H9 (cell line): ENCODE measurements at regions not wholly inside any gene's neighbourhood (a gene's known extent, or its start where the extent isn't known, plus 50 kb on each side); places are given as distances from the start of the nearest gene placed in this dataset.

Experiments used
- DNase-seq: peaks from one replicate; pipeline ENCODE4 v3.0.0-alpha.2; 2017
- H2AFZ ChIP-seq: one replicate; pipeline ENCODE4 v1.6.1; 2013; ENCODE audit warnings: mild to moderate bottlenecking, low read length, control low read depth, moderate library complexity
- H2AK5ac ChIP-seq: 2 replicates; pipeline ENCODE4 v1.6.1; 2013; ENCODE audit warnings: low read length, control low read depth, mixed read lengths; ENCODE audit not compliant: insufficient read length
- H2BK120ac ChIP-seq: one replicate; pipeline ENCODE4 v1.6.1; 2013; ENCODE audit warnings: low read depth, mild to moderate bottlenecking, low read length, control low read depth, inconsistent platforms; ENCODE audit not compliant: poor library complexity, severe bottlenecking
- H2BK12ac ChIP-seq: 2 replicates; pipeline ENCODE4 v1.6.1; 2013; ENCODE audit warnings: low read length, control low read depth, mixed read lengths, low read depth; ENCODE audit not compliant: insufficient read length
- H2BK15ac ChIP-seq: 2 replicates; pipeline ENCODE4 v1.6.1; 2013; ENCODE audit warnings: low read depth, low read length, control low read depth
- H2BK20ac ChIP-seq: one replicate; pipeline ENCODE4 v1.6.1; 2013; ENCODE audit warnings: low read depth, mild to moderate bottlenecking, low read length, control low read depth, inconsistent platforms; ENCODE audit not compliant: poor library complexity, severe bottlenecking
- H2BK5ac ChIP-seq: 2 replicates; pipeline ENCODE4 v1.6.1; 2013; ENCODE audit warnings: low read length, control low read depth, mixed read lengths; ENCODE audit not compliant: insufficient read length
- H3K14ac ChIP-seq: 2 replicates; pipeline ENCODE4 v1.6.1; 2013; ENCODE audit warnings: low read length, control low read depth; ENCODE audit not compliant: insufficient read depth
- H3K18ac ChIP-seq: 2 replicates; pipeline ENCODE4 v1.6.1; 2013; ENCODE audit warnings: low read depth, mild to moderate bottlenecking, mixed read lengths, low read length, control low read depth; ENCODE audit not compliant: insufficient read length
- H3K23ac ChIP-seq: 2 replicates; pipeline ENCODE4 v1.6.1; 2013; ENCODE audit warnings: low read length, control low read depth, mixed read lengths, low read depth; ENCODE audit not compliant: insufficient read length
- H3K23me2 ChIP-seq: 2 replicates; pipeline ENCODE4 v1.6.1; 2013; ENCODE audit warnings: low read depth, mild to moderate bottlenecking, mixed read lengths, low read length, control low read depth; ENCODE audit not compliant: insufficient read length, poor library complexity, severe bottlenecking
- H3K27ac ChIP-seq: 2 replicates; pipeline ENCODE4 v1.5.1; 2013; ENCODE audit warnings: low read length, control low read depth, mixed read lengths, low read depth; ENCODE audit not compliant: insufficient read length
- H3K27me3 ChIP-seq: 2 replicates; pipeline ENCODE4 v1.6.1; 2013; ENCODE audit warnings: low read length, control low read depth, inconsistent platforms; ENCODE audit not compliant: insufficient read depth
- H3K4ac ChIP-seq: 2 replicates; pipeline ENCODE4 v1.6.1; 2013; ENCODE audit warnings: low read depth, mild to moderate bottlenecking, control low read depth, inconsistent platforms, low read length, moderate library complexity
- H3K4me1 ChIP-seq: 2 replicates; pipeline ENCODE4 v1.6.1; 2013; ENCODE audit warnings: low read length, control low read depth, inconsistent platforms; ENCODE audit not compliant: insufficient read depth
- H3K4me2 ChIP-seq: 2 replicates; pipeline ENCODE4 v1.6.1; 2013; ENCODE audit warnings: low read length, control low read depth, mixed read lengths; ENCODE audit not compliant: insufficient read length, insufficient read depth
- H3K56ac ChIP-seq: 2 replicates; pipeline ENCODE4 v1.6.1; 2013; ENCODE audit warnings: low read depth, mild to moderate bottlenecking, mixed read lengths, low read length, control low read depth; ENCODE audit not compliant: insufficient read length
- H3K79me1 ChIP-seq: 2 replicates; pipeline ENCODE4 v1.6.1; 2013; ENCODE audit warnings: low read depth, mild to moderate bottlenecking, moderate library complexity, low read length, control low read depth, inconsistent platforms; ENCODE audit not compliant: insufficient read depth, poor library complexity, severe bottlenecking
- H3K79me2 ChIP-seq: 2 replicates; pipeline ENCODE4 v1.6.1; 2013; ENCODE audit warnings: low read length, control low read depth, inconsistent platforms; ENCODE audit not compliant: insufficient read depth
- H3K9ac ChIP-seq: 2 replicates; pipeline ENCODE4 v1.6.1; 2013; ENCODE audit warnings: low read length, control low read depth, mixed read lengths; ENCODE audit not compliant: insufficient read length; ENCODE audit errors: extremely low read depth
- H3K9me3 ChIP-seq: one replicate; pipeline ENCODE4 v1.6.1; 2013; ENCODE audit warnings: low read depth, low read length, inconsistent platforms; ENCODE audit not compliant: control insufficient read depth
- H3T11ph ChIP-seq: one replicate; pipeline ENCODE4 v1.6.1; 2013; ENCODE audit warnings: mild to moderate bottlenecking, low read length, control low read depth, inconsistent platforms
- H4K20me1 ChIP-seq: one replicate; pipeline ENCODE4 v1.6.1; 2013; ENCODE audit not compliant: control insufficient read depth, insufficient read length, insufficient read depth
- H4K5ac ChIP-seq: 2 replicates; pipeline ENCODE4 v1.6.1; 2013; ENCODE audit warnings: low read depth, mild to moderate bottlenecking, mixed read lengths, low read length, control low read depth; ENCODE audit not compliant: insufficient read length
- H4K8ac ChIP-seq: replicated peaks from 2 replicates; pipeline ENCODE4 v1.6.1; 2013; ENCODE audit warnings: low read length, control low read depth, mixed read lengths, low read depth; ENCODE audit not compliant: insufficient read length
- H4K91ac ChIP-seq: 2 replicates; pipeline ENCODE4 v1.6.1; 2013; ENCODE audit warnings: low read depth, mild to moderate bottlenecking, moderate library complexity, mixed read lengths, low read length, control low read depth; ENCODE audit not compliant: insufficient read length
- H3K27ac Mint-ChIP-seq, 3 experiments: 2 replicates in 2 of 3; 3 replicates in 1 of 3; pipeline ENCODE4 v1.8.0; 2020 to 2021; ENCODE audit warnings: mixed read lengths in 3 of 3, mild to moderate bottlenecking in 1 of 3, moderate library complexity in 1 of 3
- H3K27me3 Mint-ChIP-seq: 2 replicates; pipeline ENCODE4 v1.8.0; 2021; ENCODE audit warnings: low read depth, mild to moderate bottlenecking, moderate library complexity, mixed read lengths
- H3K36me3 Mint-ChIP-seq, 3 experiments: 2 replicates in 2 of 3; 3 replicates in 1 of 3; pipeline ENCODE4 v1.8.0; 2020 to 2021; ENCODE audit warnings: low read depth in 3 of 3, mixed read lengths in 3 of 3; ENCODE audit not compliant: insufficient read depth in 1 of 3
- H3K4me1 Mint-ChIP-seq, 2 experiments: 2 replicates each; pipeline ENCODE4 v1.8.0; 2020; ENCODE audit warnings: mixed read lengths in 2 of 2
- H3K4me3 Mint-ChIP-seq, 2 experiments: 2 replicates in 1 of 2; 3 replicates in 1 of 2; pipeline ENCODE4 v1.8.0; 2020 to 2021; ENCODE audit warnings: mild to moderate bottlenecking in 2 of 2, mixed read lengths in 2 of 2, moderate library complexity in 1 of 2
- H3K9me3 Mint-ChIP-seq, 2 experiments: 2 replicates in 1 of 2; 3 replicates in 1 of 2; pipeline ENCODE4 v1.8.0; 2020; ENCODE audit warnings: mild to moderate bottlenecking in 2 of 2, mixed read lengths in 2 of 2, moderate library complexity in 1 of 2
- WGBS: extraction: QIAGEN DNeasy Blood & Tissue Kit; methylation state at CpG from one replicate; pipeline ENCODE4 v1.1.7; 2013; ENCODE audit warnings: missing lambda C conversion rate, low lambda C conversion rate, mixed read lengths; ENCODE audit not compliant: insufficient read length; ENCODE audit errors: extremely low coverage; 5-methylcytosine and 5-hydroxymethylcytosine counted together
- TF ChIP-seq, protein P1 (sequence below): fragments of 200-600 bp; sonication (generic); conservative IDR thresholded peaks from 3 replicates; pipeline ENCODE4 v1.8.0; 2021; ENCODE audit warnings: antibody characterized with exemption, mild to moderate bottlenecking

DNA sequence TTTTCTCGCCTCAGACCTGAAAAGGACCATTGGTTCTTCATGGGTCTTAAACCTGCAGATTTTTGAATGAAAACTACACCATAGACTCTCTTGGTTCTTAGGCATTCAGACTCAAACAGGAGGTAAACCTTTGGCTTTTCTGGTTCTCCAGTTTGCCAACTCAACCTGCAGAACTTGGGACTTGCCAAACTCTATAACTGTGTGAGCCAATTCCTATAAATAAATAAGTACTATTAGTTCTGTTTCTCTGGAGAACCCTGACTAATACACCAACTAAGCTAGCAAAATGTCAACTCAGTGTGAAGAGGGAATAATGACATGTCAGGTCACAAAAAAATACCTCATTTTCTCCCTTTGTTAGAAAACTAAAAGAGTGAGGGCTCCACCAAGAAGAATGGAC, 374.6 kb downstream of the RAB28 start:
- H3K79me1 ChIP-seq, result no peaks in the 10 kb centered on the region
- H2AK5ac ChIP-seq, result no peak overlapping the region
- H4K91ac ChIP-seq, result no peak overlapping the region
- Mint-ChIP-seq H3K36me3 (peaks cover 4 to 23% (median 4%) of the 10 kb centered on the region in 3 experiments; a peak in 5 of 7 replicates), H3K4me3 (no peak overlapping the region), H3K27ac (peak overlapping the region in 1 of 3 experiments; percentile 62; a peak in 1 of 7 replicates), H3K4me1 (peaks cover 6 to 13% of the 10 kb centered on the region in 2 experiments; a peak in 3 of 4 replicates), H3K9me3 (peaks cover 15 to 22% of the 10 kb centered on the region in 2 experiments), H3K27me3 (no peaks in the 10 kb centered on the region)
- H2BK15ac ChIP-seq, result no peak overlapping the region
- no peak for DNase-seq
- no peak overlapping the region for H3K56ac ChIP-seq
- H3K27ac ChIP-seq, result no peak overlapping the region
- no peak overlapping the region for H3K4ac ChIP-seq
- H3K9ac ChIP-seq, result no peak overlapping the region
- no peak overlapping the region for H3T11ph ChIP-seq
- no peaks in the 10 kb centered on the region for H3K23me2 ChIP-seq
- WGBS, result no CpG with 5 or more reads among the region's 1 CpG
- H3K27me3 ChIP-seq, result no peaks in the 10 kb centered on the region
- H2BK5ac ChIP-seq, result no peak overlapping the region
- no peak overlapping the region for H4K8ac ChIP-seq
- TF ChIP-seq, protein P1, sequence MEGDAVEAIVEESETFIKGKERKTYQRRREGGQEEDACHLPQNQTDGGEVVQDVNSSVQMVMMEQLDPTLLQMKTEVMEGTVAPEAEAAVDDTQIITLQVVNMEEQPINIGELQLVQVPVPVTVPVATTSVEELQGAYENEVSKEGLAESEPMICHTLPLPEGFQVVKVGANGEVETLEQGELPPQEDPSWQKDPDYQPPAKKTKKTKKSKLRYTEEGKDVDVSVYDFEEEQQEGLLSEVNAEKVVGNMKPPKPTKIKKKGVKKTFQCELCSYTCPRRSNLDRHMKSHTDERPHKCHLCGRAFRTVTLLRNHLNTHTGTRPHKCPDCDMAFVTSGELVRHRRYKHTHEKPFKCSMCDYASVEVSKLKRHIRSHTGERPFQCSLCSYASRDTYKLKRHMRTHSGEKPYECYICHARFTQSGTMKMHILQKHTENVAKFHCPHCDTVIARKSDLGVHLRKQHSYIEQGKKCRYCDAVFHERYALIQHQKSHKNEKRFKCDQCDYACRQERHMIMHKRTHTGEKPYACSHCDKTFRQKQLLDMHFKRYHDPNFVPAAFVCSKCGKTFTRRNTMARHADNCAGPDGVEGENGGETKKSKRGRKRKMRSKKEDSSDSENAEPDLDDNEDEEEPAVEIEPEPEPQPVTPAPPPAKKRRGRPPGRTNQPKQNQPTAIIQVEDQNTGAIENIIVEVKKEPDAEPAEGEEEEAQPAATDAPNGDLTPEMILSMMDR, result no peak
- H3K14ac ChIP-seq, result no peak overlapping the region
- no peaks in the 10 kb centered on the region for H4K20me1 ChIP-seq
- H3K79me2 ChIP-seq, result no peaks in the 10 kb centered on the region
- H2BK20ac ChIP-seq, result no peak overlapping the region
- no peak overlapping the region for H3K18ac ChIP-seq
- no peak overlapping the region for H3K23ac ChIP-seq
- H3K4me2 ChIP-seq, result no peak overlapping the region
- no peak overlapping the region for H2BK120ac ChIP-seq
- no peak overlapping the region for H4K5ac ChIP-seq
- H2AFZ ChIP-seq, result no peak overlapping the region
- H3K4me1 ChIP-seq, result no peaks in the 10 kb centered on the region
- H3K9me3 ChIP-seq, result no peaks in the 10 kb centered on the region
- no peak overlapping the region for H2BK12ac ChIP-seq
